Kidney (tissue), 13 donors: ENCODE measurements at regions not wholly inside any gene's neighbourhood (a gene's known extent, or its start where the extent isn't known, plus 50 kb on each side); places are given as distances from the start of the nearest gene placed in this dataset.
A peak's percentile ranks its signal among the peaks of the same experiment; 100 is the strongest.
"Not testable (repeated sequence)": the region's sequence is repeated elsewhere in the genome, so short reads cannot be mapped to it uniquely, and the experiment has no call there.

Experiments
- DNase-seq, 5 donors: peaks; one replicate each; pipeline ENCODE4 v3.0.0-alpha.2; 2013 to 2020
- FAIRE-seq: peaks from 2 replicates; lab custom pipeline; 2012; peaks lifted over from hg19 to GRCh38; lab: Jason Lieb, UNC
- H3K27ac ChIP-seq, 2 donors: one replicate each; pipeline ENCODE4 v1.7.0; 2013; ENCODE audit warnings: low read depth in 2 of 2, low read length in 2 of 2, inconsistent platforms in 1 of 2
- H3K27me3 ChIP-seq: one replicate; pipeline ENCODE4 v1.7.1; 2013; ENCODE audit warnings: low read length, inconsistent platforms; ENCODE audit not compliant: control insufficient read depth, insufficient read depth
- H3K36me3 ChIP-seq, 3 donors: one replicate each; pipeline versions ENCODE4 v1.7.0 to v1.7.1; 2013; ENCODE audit warnings: low read length in 3 of 3, control low read depth in 1 of 3, inconsistent platforms in 1 of 3; ENCODE audit not compliant: insufficient read depth in 3 of 3, control insufficient read depth in 2 of 3
- H3K4me1 ChIP-seq, 3 donors: one replicate each; pipeline versions ENCODE4 v1.7.0 to v1.7.1; 2013; ENCODE audit warnings: low read length in 3 of 3, inconsistent platforms in 1 of 3, low read depth in 1 of 3; ENCODE audit not compliant: control insufficient read depth in 2 of 3, insufficient read depth in 2 of 3
- H3K4me3 ChIP-seq, 3 donors: one replicate each; pipeline versions ENCODE4 v1.7.0 to v1.8.1; 2013; ENCODE audit warnings: low read length in 3 of 3, control low read depth in 1 of 3, inconsistent platforms in 1 of 3
- H3K9ac ChIP-seq, 3 donors: one replicate each; pipeline versions ENCODE4 v1.7.0 to v1.7.1; 2013; ENCODE audit warnings: low read length in 3 of 3, control low read depth in 1 of 3, inconsistent platforms in 1 of 3
- H3K9me3 ChIP-seq, 3 donors: one replicate each; pipeline versions ENCODE4 v1.7.0 to v1.7.1; 2013; ENCODE audit warnings: low read length in 3 of 3, control low read depth in 1 of 3, inconsistent platforms in 1 of 3; ENCODE audit not compliant: control insufficient read depth in 2 of 3, insufficient read depth in 1 of 3
- CTCF ChIP-seq: IDR thresholded peaks from 3 replicates; pipeline ENCODE4 v1.5.1; 2012; ENCODE audit warnings: mild to moderate bottlenecking, moderate library complexity, borderline replicate concordance; ENCODE audit not compliant: insufficient read depth; ENCODE audit errors: extremely low read depth
- intact Hi-C: fragments of 100-400 bp; cut with DNase I; formaldehyde crosslinking; loops from one replicate; pipeline ENCODE4 v1.11.1; 2022
- donor health status: control.
- donor health status: control.
- donor health status: control.
- donor health status: control.
- donor health status: control.
- donor health status: DM: yes; HTN: yes; CAD: no.
- donor health status: Normal renal cell carcinoma (clear cell type).

GRCh38 chr15:100772478-100772877 is 107.2 kb upstream of the ALDH1A3 start:
- Histone ChIP-seq H3K4me1 (no peaks in the 10 kb centered on the region), H3K9ac (no peak overlapping the region), H3K9me3 (no peaks in the 10 kb centered on the region), H3K27me3 (no peaks in the 10 kb centered on the region), H3K36me3 (no peaks in the 10 kb centered on the region), H3K4me3 (no peak overlapping the region), H3K27ac (peak overlapping the region; percentile 35 to 41)
- FAIRE-seq, result no peak
- no peak for TF ChIP-seq CTCF
- intact Hi-C loops, result no loop called here
- no peak for DNase-seq

- no peaks in the 10 kb centered on the region for H3K4me1 ChIP-seq
- peak in 2 of 5 donors; percentile 63 to 82 for DNase-seq
- no peaks in the 10 kb centered on the region for H3K27me3 ChIP-seq
- TF ChIP-seq CTCF, result no peak
- FAIRE-seq, result no peak
- no peaks in the 10 kb centered on the region for H3K9me3 ChIP-seq
- intact Hi-C loops, result no loop called here
- H3K36me3 ChIP-seq, result no peaks in the 10 kb centered on the region
- H3K27ac ChIP-seq, result peak overlapping the region; percentile 41 to 43
- H3K9ac ChIP-seq, result no peak overlapping the region
- no peak overlapping the region for H3K4me3 ChIP-seq
These were observed 106.6 kb upstream of the ALDH1A3 start for GRCh38 chr15:100772892-100773520.

GRCh38 chr15:100774044-100774443 is 105.6 kb upstream of the ALDH1A3 start:
- H3K36me3 ChIP-seq, FAIRE-seq, H3K4me1 ChIP-seq, H3K27ac ChIP-seq, intact Hi-C loops, H3K4me3 ChIP-seq, H3K27me3 ChIP-seq, H3K9ac ChIP-seq, H3K9me3 ChIP-seq, DNase-seq: not testable (repeated sequence)

GRCh38 chr15:100775581-100776185 is 103.9 kb upstream of the ALDH1A3 start:
- Histone ChIP-seq H3K36me3 (no peaks in the 10 kb centered on the region), H3K4me1 (no peaks in the 10 kb centered on the region), H3K4me3 (no peak overlapping the region), H3K9me3 (no peaks in the 10 kb centered on the region), H3K9ac (no peak overlapping the region), H3K27me3 (no peaks in the 10 kb centered on the region), H3K27ac (peak overlapping the region in 1 of 2 donors; percentile 32)
- no peak for TF ChIP-seq CTCF
- intact Hi-C loops, result no loop called here
- no peak for FAIRE-seq
- no peak for DNase-seq
